ENCODE measurements at regions not wholly inside any gene's neighbourhood (a gene's known extent, or its start where the extent isn't known, plus 50 kb on each side); places are given as distances from the start of the nearest gene placed in this dataset.

DNA sequence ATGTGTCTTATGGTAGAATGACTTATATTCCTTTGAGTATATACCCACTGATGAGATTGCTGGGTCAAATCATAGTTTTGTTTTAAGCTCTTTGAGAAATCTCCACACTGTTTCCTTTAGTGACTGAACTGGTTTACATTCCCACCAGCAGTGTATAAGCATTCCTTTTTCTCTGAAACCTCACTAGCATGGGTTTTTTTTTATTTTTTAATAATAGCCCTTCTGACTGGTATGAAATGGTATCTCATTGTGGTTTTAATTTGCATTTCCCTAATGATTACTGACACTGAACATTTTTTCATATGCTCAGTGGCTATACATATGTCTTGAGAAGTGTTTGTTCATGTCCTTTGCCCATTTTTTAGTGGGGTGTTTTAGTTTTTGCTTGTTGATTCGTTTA is 494.3 kb downstream of the SQOR start:
- no peak for TF ChIP-seq CTCF (IDR thresholded peaks at IDR 0.05; ENCODE audit: unreplicated experiment)
- H3K4me1 Mint-ChIP-seq (ENCODE audit: unreplicated experiment), result no peaks in the 10 kb centered on the region

DNA sequence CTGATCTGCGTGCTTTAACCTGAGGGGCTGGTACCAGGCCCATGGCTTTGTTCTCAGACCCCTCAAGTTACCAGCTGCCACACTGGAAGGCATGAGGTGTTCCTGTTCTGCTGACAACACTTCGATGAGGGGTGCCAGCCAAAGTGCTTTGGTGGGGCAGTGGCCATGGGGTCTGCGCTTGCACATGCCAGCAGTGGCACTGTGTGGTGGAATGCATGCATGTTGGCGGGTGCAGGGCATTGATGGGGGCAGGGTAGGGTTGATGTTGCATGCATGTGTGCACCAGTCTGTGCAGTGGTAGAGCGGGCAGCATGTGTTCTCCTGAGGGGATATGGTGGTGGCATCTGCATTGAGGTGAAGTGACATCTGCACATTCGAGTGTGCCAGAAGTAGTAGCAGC is 497.0 kb downstream of the SQOR start:
- TF ChIP-seq CTCF (IDR thresholded peaks at IDR 0.05; ENCODE audit: unreplicated experiment), result no peak
- peaks cover 25% of the 10 kb centered on the region for H3K9me3 Mint-ChIP-seq (ENCODE audit: unreplicated experiment)
- no peaks in the 10 kb centered on the region for H3K4me1 Mint-ChIP-seq (ENCODE audit: unreplicated experiment)
- no peak overlapping the region for H3K27ac Mint-ChIP-seq (ENCODE audit: unreplicated experiment)
- H3K36me3 Mint-ChIP-seq (ENCODE audit: low read depth, unreplicated experiment), result no peaks in the 10 kb centered on the region
- H3K4me3 Mint-ChIP-seq (ENCODE audit: unreplicated experiment), result no peak overlapping the region
- no peak for DNase-seq (ENCODE audit: low spot score)
- peaks cover 3% of the 10 kb centered on the region for H3K27me3 Mint-ChIP-seq (ENCODE audit: unreplicated experiment)

More for the DNA sequence above, 494.3 kb downstream of the SQOR start:
- H3K27ac Mint-ChIP-seq (ENCODE audit: unreplicated experiment), result no peak overlapping the region
- no peak overlapping the region for H3K4me3 Mint-ChIP-seq (ENCODE audit: unreplicated experiment)
- DNase-seq (ENCODE audit: low spot score), result no peak
- peaks cover 30% of the 10 kb centered on the region for H3K9me3 Mint-ChIP-seq (ENCODE audit: unreplicated experiment)
- H3K36me3 Mint-ChIP-seq (ENCODE audit: low read depth, unreplicated experiment), result no peaks in the 10 kb centered on the region
- H3K27me3 Mint-ChIP-seq (ENCODE audit: unreplicated experiment), result peaks cover 3% of the 10 kb centered on the region

GRCh38 chr15:46137443-46137842 is 502.6 kb downstream of the SQOR start:
- Mint-ChIP-seq H3K27ac (ENCODE audit: unreplicated experiment) (no peak overlapping the region), H3K36me3 (ENCODE audit: low read depth, unreplicated experiment) (no peaks in the 10 kb centered on the region), H3K4me1 (ENCODE audit: unreplicated experiment) (no peaks in the 10 kb centered on the region), H3K9me3 (ENCODE audit: unreplicated experiment) (peaks cover 14% of the 10 kb centered on the region), H3K27me3 (ENCODE audit: unreplicated experiment) (no peaks in the 10 kb centered on the region), H3K4me3 (ENCODE audit: unreplicated experiment) (no peak overlapping the region)
- no peak for TF ChIP-seq CTCF (IDR thresholded peaks at IDR 0.05; ENCODE audit: unreplicated experiment)
- DNase-seq (ENCODE audit: low spot score), result no peak

- DNase-seq (ENCODE audit: low spot score), result no peak
- Mint-ChIP-seq H3K4me3 (ENCODE audit: unreplicated experiment) (no peak overlapping the region), H3K27ac (ENCODE audit: unreplicated experiment) (no peak overlapping the region), H3K4me1 (ENCODE audit: unreplicated experiment) (no peaks in the 10 kb centered on the region), H3K36me3 (ENCODE audit: low read depth, unreplicated experiment) (no peaks in the 10 kb centered on the region), H3K27me3 (ENCODE audit: unreplicated experiment) (no peaks in the 10 kb centered on the region), H3K9me3 (ENCODE audit: unreplicated experiment) (peaks cover 5% of the 10 kb centered on the region)
- TF ChIP-seq CTCF (IDR thresholded peaks at IDR 0.05; ENCODE audit: unreplicated experiment), result no peak
Observed at GRCh38 chr15:46146002-46146401, 511.2 kb downstream of the SQOR start.

DNA sequence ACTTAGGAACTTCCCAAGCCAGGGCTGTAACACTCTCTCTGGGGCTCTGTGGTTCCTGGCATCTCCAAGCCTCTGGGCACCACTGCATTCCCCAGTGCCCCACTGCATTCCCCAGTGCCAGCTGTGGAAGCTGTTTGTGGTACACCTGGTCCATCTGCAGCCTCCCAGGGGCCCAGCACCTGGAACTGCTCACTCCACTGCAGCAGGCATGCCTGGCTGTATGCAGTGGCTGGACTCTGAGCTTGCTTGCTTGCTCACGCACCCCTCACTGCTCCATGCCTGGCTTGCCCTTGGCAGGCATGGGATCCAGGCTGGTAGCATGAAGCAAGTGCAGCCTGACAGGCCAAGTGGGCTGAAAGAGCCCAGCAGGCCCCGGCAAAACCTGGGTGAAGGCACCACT is 512.1 kb downstream of the SQOR start:
- TF ChIP-seq CTCF (IDR thresholded peaks at IDR 0.05; ENCODE audit: unreplicated experiment), result no peak
- no peaks in the 10 kb centered on the region for H3K36me3 Mint-ChIP-seq (ENCODE audit: low read depth, unreplicated experiment)
- H3K27ac Mint-ChIP-seq (ENCODE audit: unreplicated experiment), result no peak overlapping the region
- H3K4me1 Mint-ChIP-seq (ENCODE audit: unreplicated experiment), result no peaks in the 10 kb centered on the region
- peaks cover 5% of the 10 kb centered on the region for H3K9me3 Mint-ChIP-seq (ENCODE audit: unreplicated experiment)
- no peak overlapping the region for H3K4me3 Mint-ChIP-seq (ENCODE audit: unreplicated experiment)
- DNase-seq (ENCODE audit: low spot score), result no peak
- H3K27me3 Mint-ChIP-seq (ENCODE audit: unreplicated experiment), result no peaks in the 10 kb centered on the region

All from endothelial cell (in vitro differentiated cells).